ENCODE measurements at regions not wholly inside any gene's neighbourhood (a gene's known extent, or its start where the extent isn't known, plus 50 kb on each side); places are given as distances from the start of the nearest gene placed in this dataset.

- H3K27ac ChIP-seq (ENCODE audit: low read depth in 1 of 2, low read length in 2 of 2), result no peak overlapping the region
- no peak for ATAC-seq (ENCODE audit: low FRiP score)
- H3K4me1 ChIP-seq (ENCODE audit: control insufficient read depth in 1 of 2, insufficient read depth in 2 of 2, low read length in 2 of 2), result no peaks in the 10 kb centered on the region
- WGBS, 2 donors, result 85 to 89% methylated on average over 6 of the region's 6 CpGs
- H3K4me3 ChIP-seq (ENCODE audit: low read length in 2 of 2), result no peak overlapping the region
- no peaks in the 10 kb centered on the region for H3K9me3 ChIP-seq (ENCODE audit: control insufficient read depth, low read length)
- DNase-seq, result no peak
- H3K36me3 ChIP-seq (ENCODE audit: control insufficient read depth in 1 of 2, insufficient read depth in 2 of 2, low read length in 1 of 2), result no peaks in the 10 kb centered on the region
- intact Hi-C loops (cut with DNase I), result no loop called here
- no peaks in the 10 kb centered on the region for H3K27me3 ChIP-seq (ENCODE audit: control insufficient read depth in 1 of 2, insufficient read depth in 2 of 2, low read length in 1 of 2)
Observed at GRCh38 chr11:128339792-128340191, 247.6 kb downstream of the ETS1 start.

GRCh38 chr11:128338811-128339210, 248.5 kb downstream of the ETS1 start:
- Histone ChIP-seq H3K27me3 (ENCODE audit: control insufficient read depth in 1 of 2, insufficient read depth in 2 of 2, low read length in 1 of 2) (no peaks in the 10 kb centered on the region), H3K4me3 (ENCODE audit: low read length in 2 of 2) (no peak overlapping the region), H3K4me1 (ENCODE audit: control insufficient read depth in 1 of 2, insufficient read depth in 2 of 2, low read length in 2 of 2) (no peaks in the 10 kb centered on the region), H3K36me3 (ENCODE audit: control insufficient read depth in 1 of 2, insufficient read depth in 2 of 2, low read length in 1 of 2) (no peaks in the 10 kb centered on the region), H3K9me3 (ENCODE audit: control insufficient read depth, low read length) (no peaks in the 10 kb centered on the region), H3K27ac (ENCODE audit: low read depth in 1 of 2, low read length in 2 of 2) (no peak overlapping the region)
- no peak for DNase-seq
- ATAC-seq (ENCODE audit: low FRiP score), result no peak
- intact Hi-C loops (cut with DNase I), result no loop called here
- 91% methylated on average over 3 of the region's 3 CpGs for WGBS, 2 donors

- Histone ChIP-seq H3K27ac (ENCODE audit: low read depth in 1 of 2, low read length in 2 of 2) (no peak overlapping the region), H3K27me3 (ENCODE audit: control insufficient read depth in 1 of 2, insufficient read depth in 2 of 2, low read length in 1 of 2) (no peaks in the 10 kb centered on the region), H3K36me3 (ENCODE audit: control insufficient read depth in 1 of 2, insufficient read depth in 2 of 2, low read length in 1 of 2) (no peaks in the 10 kb centered on the region), H3K4me1 (ENCODE audit: control insufficient read depth in 1 of 2, insufficient read depth in 2 of 2, low read length in 2 of 2) (no peaks in the 10 kb centered on the region), H3K4me3 (ENCODE audit: low read length in 2 of 2) (no peak overlapping the region), H3K9me3 (ENCODE audit: control insufficient read depth, low read length) (no peaks in the 10 kb centered on the region)
- DNase-seq (peak; percentile 59 to 83), ATAC-seq (ENCODE audit: low FRiP score) (peak; percentile 55)
- intact Hi-C loops (cut with DNase I), result no loop called here
- whole genome bisulfite sequencing, 2 donors, result 60 to 61% methylated on average over 6 of the region's 6 CpGs
Observed at GRCh38 chr11:128336203-128336602, 251.2 kb downstream of the ETS1 start.

GRCh38 chr11:128335729-128336128, 251.6 kb downstream of the ETS1 start:
- H3K4me3 ChIP-seq (ENCODE audit: low read length in 2 of 2), result no peak overlapping the region
- no peaks in the 10 kb centered on the region for H3K4me1 ChIP-seq (ENCODE audit: control insufficient read depth in 1 of 2, insufficient read depth in 2 of 2, low read length in 2 of 2)
- intact Hi-C loops (cut with DNase I), result no loop called here
- ATAC-seq (ENCODE audit: low FRiP score), result no peak
- no peaks in the 10 kb centered on the region for H3K36me3 ChIP-seq (ENCODE audit: control insufficient read depth in 1 of 2, insufficient read depth in 2 of 2, low read length in 1 of 2)
- H3K9me3 ChIP-seq (ENCODE audit: control insufficient read depth, low read length), result no peaks in the 10 kb centered on the region
- no peaks in the 10 kb centered on the region for H3K27me3 ChIP-seq (ENCODE audit: control insufficient read depth in 1 of 2, insufficient read depth in 2 of 2, low read length in 1 of 2)
- peak in 1 of 2 donors; percentile 56 for DNase-seq
- H3K27ac ChIP-seq (ENCODE audit: low read depth in 1 of 2, low read length in 2 of 2), result no peak overlapping the region
- 88 to 90% methylated on average over 10 of the region's 10 CpGs for WGBS, 2 donors

- no peaks in the 10 kb centered on the region for H3K36me3 ChIP-seq (ENCODE audit: control insufficient read depth in 1 of 2, insufficient read depth in 2 of 2, low read length in 1 of 2)
- intact Hi-C loops (cut with DNase I), result no loop called here
- no peaks in the 10 kb centered on the region for H3K4me1 ChIP-seq (ENCODE audit: control insufficient read depth in 1 of 2, insufficient read depth in 2 of 2, low read length in 2 of 2)
- H3K4me3 ChIP-seq (ENCODE audit: low read length in 2 of 2), result no peak overlapping the region
- WGBS, 2 donors, result 73 to 77% methylated on average over 12 of the region's 12 CpGs
- H3K27me3 ChIP-seq (ENCODE audit: control insufficient read depth in 1 of 2, insufficient read depth in 2 of 2, low read length in 1 of 2), result no peaks in the 10 kb centered on the region
- no peaks in the 10 kb centered on the region for H3K9me3 ChIP-seq (ENCODE audit: control insufficient read depth, low read length)
- DNase-seq (no peak), ATAC-seq (ENCODE audit: low FRiP score) (peak; percentile 64)
- no peak overlapping the region for H3K27ac ChIP-seq (ENCODE audit: low read depth in 1 of 2, low read length in 2 of 2)
Observed at GRCh38 chr11:128334311-128335044, 252.9 kb downstream of the ETS1 start.

- H3K4me1 ChIP-seq (ENCODE audit: control insufficient read depth in 1 of 2, insufficient read depth in 2 of 2, low read length in 2 of 2), result peaks cover 0 to 3% of the 10 kb centered on the region in 2 donors
- no peaks in the 10 kb centered on the region for H3K36me3 ChIP-seq (ENCODE audit: control insufficient read depth in 1 of 2, insufficient read depth in 2 of 2, low read length in 1 of 2)
- no peaks in the 10 kb centered on the region for H3K27me3 ChIP-seq (ENCODE audit: control insufficient read depth in 1 of 2, insufficient read depth in 2 of 2, low read length in 1 of 2)
- H3K27ac ChIP-seq (ENCODE audit: low read depth in 1 of 2, low read length in 2 of 2), result no peak overlapping the region
- ATAC-seq (ENCODE audit: low FRiP score) (no peak), DNase-seq (no peak)
- H3K4me3 ChIP-seq (ENCODE audit: low read length in 2 of 2), result no peak overlapping the region
- WGBS, 2 donors, result 73 to 82% methylated on average over 3 of the region's 3 CpGs
- intact Hi-C loops (cut with DNase I), result no loop called here
- no peaks in the 10 kb centered on the region for H3K9me3 ChIP-seq (ENCODE audit: control insufficient read depth, low read length)
Observed at GRCh38 chr11:128331317-128331716, 256.0 kb downstream of the ETS1 start.

- H3K27ac ChIP-seq (ENCODE audit: low read depth in 1 of 2, low read length in 2 of 2), result no peak overlapping the region
- no peaks in the 10 kb centered on the region for H3K27me3 ChIP-seq (ENCODE audit: control insufficient read depth in 1 of 2, insufficient read depth in 2 of 2, low read length in 1 of 2)
- no peaks in the 10 kb centered on the region for H3K9me3 ChIP-seq (ENCODE audit: control insufficient read depth, low read length)
- WGBS, 2 donors, result 94 to 96% methylated on average over 2 of the region's 2 CpGs
- ATAC-seq (ENCODE audit: low FRiP score), result no peak
- H3K4me3 ChIP-seq (ENCODE audit: low read length in 2 of 2), result no peak overlapping the region
- no peak for DNase-seq
- H3K36me3 ChIP-seq (ENCODE audit: control insufficient read depth in 1 of 2, insufficient read depth in 2 of 2, low read length in 1 of 2), result no peaks in the 10 kb centered on the region
- H3K4me1 ChIP-seq (ENCODE audit: control insufficient read depth in 1 of 2, insufficient read depth in 2 of 2, low read length in 2 of 2), result peaks cover 0 to 3% of the 10 kb centered on the region in 2 donors
- intact Hi-C loops (cut with DNase I), result no loop called here
Observed at GRCh38 chr11:128330203-128330602, 257.2 kb downstream of the ETS1 start.

- H3K27me3 ChIP-seq (ENCODE audit: control insufficient read depth in 1 of 2, insufficient read depth in 2 of 2, low read length in 1 of 2), result no peaks in the 10 kb centered on the region
- no peaks in the 10 kb centered on the region for H3K9me3 ChIP-seq (ENCODE audit: control insufficient read depth, low read length)
- DNase-seq (no peak), ATAC-seq (ENCODE audit: low FRiP score) (peak; percentile 46)
- intact Hi-C loops (cut with DNase I), result no loop called here
- 47 to 51% methylated on average over 9 of the region's 9 CpGs for WGBS, 2 donors
- no peaks in the 10 kb centered on the region for H3K36me3 ChIP-seq (ENCODE audit: control insufficient read depth in 1 of 2, insufficient read depth in 2 of 2, low read length in 1 of 2)
- H3K4me3 ChIP-seq (ENCODE audit: low read length in 2 of 2), result no peak overlapping the region
- H3K27ac ChIP-seq (ENCODE audit: low read depth in 1 of 2, low read length in 2 of 2), result no peak overlapping the region
- H3K4me1 ChIP-seq (ENCODE audit: control insufficient read depth in 1 of 2, insufficient read depth in 2 of 2, low read length in 2 of 2), result peaks cover 0 to 3% of the 10 kb centered on the region in 2 donors
Observed at GRCh38 chr11:128328955-128329551, 258.3 kb downstream of the ETS1 start.

GRCh38 chr11:128327274-128327673, 260.1 kb downstream of the ETS1 start:
- Histone ChIP-seq H3K4me1 (ENCODE audit: control insufficient read depth in 1 of 2, insufficient read depth in 2 of 2, low read length in 2 of 2) (peaks cover 0 to 3% of the 10 kb centered on the region in 2 donors), H3K27me3 (ENCODE audit: control insufficient read depth in 1 of 2, insufficient read depth in 2 of 2, low read length in 1 of 2) (no peaks in the 10 kb centered on the region)

More at GRCh38 chr11:128327274-128327673, 260.1 kb downstream of the ETS1 start:
- ATAC-seq (ENCODE audit: low FRiP score) (no peak), DNase-seq (no peak)
- H3K4me3 ChIP-seq (ENCODE audit: low read length in 2 of 2), result no peak overlapping the region
- no peak overlapping the region for H3K27ac ChIP-seq (ENCODE audit: low read depth in 1 of 2, low read length in 2 of 2)
- no peaks in the 10 kb centered on the region for H3K36me3 ChIP-seq (ENCODE audit: control insufficient read depth in 1 of 2, insufficient read depth in 2 of 2, low read length in 1 of 2)
- intact Hi-C loops (cut with DNase I), result no loop called here
- WGBS, 2 donors, result 87 to 88% methylated on average over 4 of the region's 4 CpGs
- H3K9me3 ChIP-seq (ENCODE audit: control insufficient read depth, low read length), result no peaks in the 10 kb centered on the region
